ENCODE measurements at regions not wholly inside any gene's neighbourhood (a gene's known extent, or its start where the extent isn't known, plus 50 kb on each side); places are given as distances from the start of the nearest gene placed in this dataset.
"Not testable (repeated sequence)": the region's sequence is repeated elsewhere in the genome, so short reads cannot be mapped to it uniquely, and the experiment has no call there.

GRCh38 chr4:124454772-124455270, 257.7 kb downstream of the ANKRD50 start:
- ChIA-PET POLR2A (no interaction called here), CTCF (no interaction called here)
- Histone ChIP-seq H3K27me3 (ENCODE audit: control insufficient read depth, insufficient read depth, low read length) (no peaks in the 10 kb centered on the region), H3K4me3 (ENCODE audit: low read depth, low read length) (no peak overlapping the region), H3K36me3 (ENCODE audit: control insufficient read depth, insufficient read depth, low read length) (no peaks in the 10 kb centered on the region)
- DNase-seq (ENCODE audit: low read depth): no peak
- no peak for TF ChIP-seq CTCF (IDR thresholded peaks at IDR 0.05; ENCODE audit: insufficient read depth, low read depth, low read length)

GRCh38 chr4:124455671-124456070, 256.9 kb downstream of the ANKRD50 start:
- no peak overlapping the region for H3K4me3 ChIP-seq (ENCODE audit: low read depth, low read length)
- CTCF ChIA-PET: no interaction called here
- POLR2A ChIA-PET: no interaction called here
- no peaks in the 10 kb centered on the region for H3K36me3 ChIP-seq (ENCODE audit: control insufficient read depth, insufficient read depth, low read length)
- DNase-seq (ENCODE audit: low read depth): no peak
- H3K27me3 ChIP-seq (ENCODE audit: control insufficient read depth, insufficient read depth, low read length): no peaks in the 10 kb centered on the region
- no peak for TF ChIP-seq CTCF (IDR thresholded peaks at IDR 0.05; ENCODE audit: insufficient read depth, low read depth, low read length)

- ChIA-PET CTCF (no interaction called here), POLR2A (no interaction called here)
- no peak overlapping the region for H3K4me3 ChIP-seq (ENCODE audit: low read depth, low read length)
- no peak for TF ChIP-seq CTCF (IDR thresholded peaks at IDR 0.05; ENCODE audit: insufficient read depth, low read depth, low read length)
- H3K36me3 ChIP-seq (ENCODE audit: control insufficient read depth, insufficient read depth, low read length): no peaks in the 10 kb centered on the region
- no peaks in the 10 kb centered on the region for H3K27me3 ChIP-seq (ENCODE audit: control insufficient read depth, insufficient read depth, low read length)
- DNase-seq (ENCODE audit: low read depth): no peak
Measured at GRCh38 chr4:124459196-124459940, 253.2 kb downstream of the ANKRD50 start.

- CTCF ChIA-PET: no interaction called here
- Histone ChIP-seq H3K27me3 (ENCODE audit: control insufficient read depth, insufficient read depth, low read length) (no peaks in the 10 kb centered on the region), H3K36me3 (ENCODE audit: control insufficient read depth, insufficient read depth, low read length) (no peaks in the 10 kb centered on the region), H3K4me3 (ENCODE audit: low read depth, low read length) (no peak overlapping the region)
- no peak for DNase-seq (ENCODE audit: low read depth)
- POLR2A ChIA-PET: no interaction called here
- TF ChIP-seq CTCF (IDR thresholded peaks at IDR 0.05; ENCODE audit: insufficient read depth, low read depth, low read length): no peak
Measured at GRCh38 chr4:124459941-124460310, 252.6 kb downstream of the ANKRD50 start.

GRCh38 chr4:124461592-124461991, 250.9 kb downstream of the ANKRD50 start:
- H3K4me3 ChIP-seq (ENCODE audit: low read depth, low read length); H3K27me3 ChIP-seq (ENCODE audit: control insufficient read depth, insufficient read depth, low read length); DNase-seq (ENCODE audit: low read depth); H3K36me3 ChIP-seq (ENCODE audit: control insufficient read depth, insufficient read depth, low read length); CTCF ChIA-PET; POLR2A ChIA-PET: not testable (repeated sequence)
